ENCODE measurements at regions not wholly inside any gene's neighbourhood (a gene's known extent, or its start where the extent isn't known, plus 50 kb on each side); places are given as distances from the start of the nearest gene placed in this dataset.

DNA sequence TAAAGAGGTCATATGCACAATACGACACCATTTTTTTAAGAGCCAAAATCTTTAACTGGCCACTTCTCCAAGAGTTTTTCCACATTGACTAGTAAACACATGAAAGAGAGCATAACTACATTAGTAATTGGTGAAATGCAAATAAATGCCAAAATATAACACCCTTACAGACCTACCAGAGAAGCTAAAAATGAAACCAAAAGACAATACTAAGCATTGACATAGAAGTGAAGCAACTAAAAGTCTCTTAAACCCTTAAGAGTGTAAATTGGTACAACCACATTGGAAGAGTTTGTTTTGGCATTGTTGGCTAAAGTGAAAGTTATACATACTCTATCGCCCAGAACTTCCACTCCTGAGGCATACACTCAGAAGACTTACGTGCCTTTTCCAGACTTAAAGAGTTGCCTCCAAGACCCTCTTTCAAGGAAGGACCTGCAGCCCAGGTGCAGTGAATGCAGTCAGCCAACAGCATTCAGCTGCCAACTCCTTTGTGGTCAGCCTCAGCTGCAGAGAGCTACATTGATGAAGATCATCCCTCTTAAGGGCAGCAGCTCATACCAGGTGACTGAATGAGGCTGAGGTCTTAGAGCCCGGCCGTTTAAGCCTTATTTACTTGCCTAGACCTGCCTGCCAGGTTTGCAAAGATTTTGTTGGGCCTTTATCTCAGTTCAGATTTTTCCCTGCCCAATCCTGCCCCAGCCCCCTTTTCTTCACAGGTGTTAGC is 839.1 kb upstream of the ADGRL2 start:
- peak in 1 of 2 experiments; percentile 1 for DNase-seq
- no peaks in the 10 kb centered on the region for H3K27me3 ChIP-seq

DNA sequence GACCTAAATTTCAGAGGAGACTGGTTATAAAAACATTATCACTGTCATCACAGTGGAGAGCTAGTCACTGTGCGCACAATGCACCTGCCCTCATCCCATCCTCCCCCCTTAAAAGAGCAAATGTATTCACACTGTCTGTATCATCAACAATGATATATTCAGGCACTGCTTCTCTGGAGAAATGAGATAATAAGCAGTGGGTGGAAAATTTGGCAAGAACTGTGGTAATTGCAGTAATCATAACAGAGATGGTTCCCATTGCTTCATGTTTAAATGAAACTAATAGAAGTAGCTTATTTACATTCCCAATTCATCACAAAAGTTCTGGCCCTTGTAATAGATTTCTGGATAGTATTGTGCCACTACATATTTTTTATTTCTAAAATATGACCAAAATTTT is 867.4 kb upstream of the ADGRL2 start:
- no peaks in the 10 kb centered on the region for H3K27me3 ChIP-seq
- H3K36me3 ChIP-seq = no peaks in the 10 kb centered on the region
- no peak for DNase-seq
- peaks cover 15% of the 10 kb centered on the region for H3K9me3 ChIP-seq (replicated peaks)
- no peaks in the 10 kb centered on the region for H3K4me1 ChIP-seq
- H3K27ac ChIP-seq = no peak overlapping the region
- no peak overlapping the region for H3K4me3 ChIP-seq

More for the DNA sequence above, 839.1 kb upstream of the ADGRL2 start:
- no peak overlapping the region for H3K4me3 ChIP-seq
- H3K36me3 ChIP-seq = no peaks in the 10 kb centered on the region
- no peak overlapping the region for H3K27ac ChIP-seq
- H3K4me1 ChIP-seq = no peaks in the 10 kb centered on the region
- no peaks in the 10 kb centered on the region for H3K9me3 ChIP-seq (replicated peaks)

DNA sequence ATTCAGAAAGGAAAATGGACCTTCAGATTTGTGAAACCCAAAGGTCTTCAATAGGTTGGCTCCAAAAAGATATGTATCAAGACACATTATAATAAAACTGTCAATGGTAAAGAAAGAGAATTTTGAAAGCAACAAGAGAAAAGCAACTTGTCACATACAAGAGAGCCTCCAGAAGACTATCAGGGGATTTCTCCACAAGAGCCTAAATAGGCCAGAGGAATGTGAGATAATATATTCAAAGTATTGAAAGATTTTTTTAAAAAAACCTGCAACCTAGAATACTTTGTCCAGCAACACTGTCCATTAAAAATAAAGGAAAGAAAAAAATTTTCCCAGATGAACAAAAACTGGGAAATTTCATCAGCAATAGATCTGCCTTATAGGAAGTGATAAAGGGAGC is 869.6 kb upstream of the ADGRL2 start:
- Histone ChIP-seq H3K4me1 (no peaks in the 10 kb centered on the region), H3K9me3 (replicated peaks) (peaks cover 15% of the 10 kb centered on the region), H3K36me3 (no peaks in the 10 kb centered on the region), H3K27ac (no peak overlapping the region), H3K4me3 (no peak overlapping the region), H3K27me3 (no peaks in the 10 kb centered on the region)
- DNase-seq = no peak

DNA sequence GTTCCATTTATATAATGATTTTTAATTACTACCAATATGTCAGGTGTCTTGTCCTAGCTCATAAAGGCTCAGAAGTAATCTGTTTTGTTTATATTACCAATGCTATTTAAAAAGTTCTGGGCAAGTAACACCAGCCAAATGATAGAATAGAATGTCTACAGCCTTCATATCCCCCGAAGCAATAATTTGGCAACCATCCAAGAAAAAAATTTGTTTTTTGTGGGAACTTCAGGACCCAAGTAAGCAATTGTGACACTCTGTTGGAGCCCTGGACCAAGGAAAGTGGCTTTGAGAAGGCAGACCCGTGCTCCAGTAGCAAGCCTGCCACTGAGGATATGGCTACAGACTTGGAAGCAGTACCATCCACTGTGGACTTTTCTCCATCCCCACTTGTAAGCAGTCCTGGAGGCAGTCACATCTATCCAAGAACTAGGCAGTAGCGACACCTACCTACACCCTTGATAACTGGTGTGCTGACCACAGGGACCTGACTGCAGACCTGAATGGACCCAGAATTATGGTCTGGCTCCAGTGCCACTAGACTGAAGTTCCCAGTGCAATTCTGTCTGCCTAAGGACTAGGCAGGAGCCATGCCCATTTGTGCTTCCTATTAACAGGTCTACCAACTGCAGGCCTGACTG is 870.7 kb upstream of the ADGRL2 start:
- H3K36me3 ChIP-seq = no peaks in the 10 kb centered on the region
- H3K27me3 ChIP-seq = no peaks in the 10 kb centered on the region
- no peak for DNase-seq
- no peak overlapping the region for H3K27ac ChIP-seq
- H3K9me3 ChIP-seq (replicated peaks) = peaks cover 15% of the 10 kb centered on the region
- no peaks in the 10 kb centered on the region for H3K4me1 ChIP-seq
- no peak overlapping the region for H3K4me3 ChIP-seq

DNA sequence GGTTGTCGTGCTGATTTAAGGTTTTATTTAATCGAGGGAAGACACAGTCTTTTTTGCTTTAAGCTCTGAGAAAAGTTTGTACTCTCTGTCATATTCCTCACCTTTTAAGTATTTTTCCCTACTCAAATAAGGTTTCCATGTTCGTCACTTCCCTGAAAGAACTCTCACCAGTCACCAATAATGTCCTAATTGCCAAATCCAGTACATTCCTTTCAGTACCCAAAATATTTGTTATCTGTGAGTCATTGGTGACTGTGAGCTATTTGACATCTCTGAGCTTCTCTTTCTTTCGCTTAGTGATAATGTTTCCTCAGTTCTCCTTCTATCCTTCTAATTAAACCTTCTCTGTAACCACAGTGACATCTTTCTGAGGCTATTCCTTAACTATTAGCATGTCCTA is 874.2 kb upstream of the ADGRL2 start:
- Histone ChIP-seq H3K27me3 (no peaks in the 10 kb centered on the region), H3K36me3 (no peaks in the 10 kb centered on the region), H3K4me3 (no peak overlapping the region), H3K4me1 (peaks cover 9% of the 10 kb centered on the region), H3K9me3 (replicated peaks) (peaks cover 11% of the 10 kb centered on the region), H3K27ac (no peak overlapping the region)
- no peak for DNase-seq

DNA sequence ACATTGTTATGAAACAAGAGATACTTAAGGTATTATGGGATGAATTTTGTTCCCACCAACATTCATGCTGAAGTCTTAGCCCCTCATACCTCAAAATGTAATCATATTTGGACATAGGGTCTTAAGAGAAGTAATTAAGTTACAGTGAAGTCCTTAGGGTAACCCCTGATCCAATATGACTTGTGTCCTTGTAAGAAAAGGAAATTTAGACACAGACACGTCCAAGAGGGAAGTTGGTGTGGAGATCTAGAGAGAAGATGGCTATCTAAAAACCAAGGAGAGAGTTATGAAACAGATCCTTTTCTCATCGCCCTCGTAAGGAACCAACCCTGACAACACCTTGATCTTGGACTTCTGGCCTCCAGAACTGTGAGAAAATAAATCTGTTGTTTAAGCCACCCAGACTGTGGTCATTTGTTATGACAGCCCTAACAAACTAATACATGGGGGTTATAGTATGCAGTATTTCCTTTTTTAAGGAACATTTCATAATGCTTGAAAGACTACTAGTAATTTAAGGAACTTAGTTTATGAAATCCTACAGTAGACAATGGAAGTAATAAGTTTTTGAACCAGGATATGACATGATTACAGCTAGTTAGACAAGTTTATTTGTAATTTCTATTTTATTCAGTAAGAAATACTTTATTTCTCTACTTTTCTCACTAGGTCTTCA is 875.5 kb upstream of the ADGRL2 start:
- no peaks in the 10 kb centered on the region for H3K27me3 ChIP-seq
- DNase-seq = no peak

DNA sequence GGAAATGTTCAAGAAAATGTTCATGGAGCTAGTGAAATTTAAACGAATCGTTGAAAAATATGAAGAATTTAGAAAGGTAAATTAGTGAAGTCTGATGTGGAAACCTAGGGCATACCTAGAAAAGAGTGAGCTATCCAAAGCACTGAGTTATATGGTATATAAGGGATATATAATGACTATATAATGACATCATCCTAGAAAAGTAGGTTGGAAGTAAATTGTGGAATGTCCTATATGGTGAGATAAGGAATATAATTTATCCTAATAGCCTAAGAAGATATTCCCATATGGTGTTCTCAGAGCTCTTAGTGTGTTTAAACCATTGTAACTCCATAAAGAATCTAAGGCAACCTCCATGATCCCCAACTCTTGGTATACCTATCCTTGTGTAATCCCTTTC is 876.4 kb upstream of the ADGRL2 start:
- no peak for DNase-seq
- Histone ChIP-seq H3K9me3 (replicated peaks) (no peaks in the 10 kb centered on the region), H3K36me3 (no peaks in the 10 kb centered on the region), H3K27me3 (no peaks in the 10 kb centered on the region), H3K4me1 (peaks cover 9% of the 10 kb centered on the region), H3K27ac (no peak overlapping the region), H3K4me3 (no peak overlapping the region)

More for the DNA sequence above, 875.5 kb upstream of the ADGRL2 start:
- Histone ChIP-seq H3K4me1 (peaks cover 9% of the 10 kb centered on the region), H3K36me3 (no peaks in the 10 kb centered on the region), H3K27ac (no peak overlapping the region), H3K4me3 (no peak overlapping the region), H3K9me3 (replicated peaks) (no peaks in the 10 kb centered on the region)

DNA sequence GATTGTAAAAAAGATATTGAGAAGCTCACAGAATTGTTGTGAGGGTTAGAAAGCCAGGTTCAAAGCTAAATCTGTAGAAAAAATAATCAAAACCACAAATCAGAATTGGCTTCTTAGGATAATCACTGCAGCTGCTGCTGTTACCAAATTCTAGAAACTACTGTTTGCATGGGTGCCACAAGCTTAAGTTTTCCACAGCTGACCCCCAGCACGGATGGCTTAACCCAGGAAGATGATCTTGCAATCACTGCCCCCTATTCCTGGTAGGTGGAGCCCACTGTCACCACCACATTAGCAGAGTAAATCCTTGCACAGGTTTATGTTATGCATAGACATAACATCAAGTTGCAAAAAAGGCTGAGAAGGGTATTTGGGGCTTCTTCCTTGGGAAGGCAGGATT is 877.8 kb upstream of the ADGRL2 start:
- Histone ChIP-seq H3K9me3 (replicated peaks) (no peaks in the 10 kb centered on the region), H3K4me3 (no peak overlapping the region), H3K27me3 (no peaks in the 10 kb centered on the region), H3K36me3 (no peaks in the 10 kb centered on the region), H3K27ac (no peak overlapping the region), H3K4me1 (peaks cover 15% of the 10 kb centered on the region)
- peak; percentile 75 to 86 for DNase-seq

DNA sequence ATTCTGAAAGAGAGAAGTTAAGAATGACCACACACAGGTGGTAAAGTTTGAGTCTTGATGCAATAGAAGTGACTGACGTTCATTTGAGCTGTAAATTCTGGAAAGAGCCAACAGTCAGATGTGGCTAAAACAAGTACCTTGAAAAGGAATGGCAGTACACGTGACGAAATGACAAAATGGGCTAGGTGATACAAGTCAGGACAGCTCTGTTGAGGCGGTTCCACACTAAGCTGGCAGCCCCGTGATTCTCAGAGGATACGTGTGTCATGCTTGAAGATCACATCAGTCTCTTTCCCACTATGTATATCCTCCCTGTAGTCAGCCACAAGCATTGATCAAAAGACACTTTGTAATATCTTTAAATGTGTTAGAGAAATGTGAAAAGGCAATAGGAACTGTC is 881.3 kb upstream of the ADGRL2 start:
- no peak overlapping the region for H3K4me3 ChIP-seq
- no peak overlapping the region for H3K27ac ChIP-seq
- DNase-seq = no peak
- H3K36me3 ChIP-seq = no peaks in the 10 kb centered on the region
- peaks cover 24% of the 10 kb centered on the region for H3K4me1 ChIP-seq
- no peaks in the 10 kb centered on the region; the same call in 1 of the 2 replicates for H3K9me3 ChIP-seq (replicated peaks)
- no peaks in the 10 kb centered on the region for H3K27me3 ChIP-seq

DNA sequence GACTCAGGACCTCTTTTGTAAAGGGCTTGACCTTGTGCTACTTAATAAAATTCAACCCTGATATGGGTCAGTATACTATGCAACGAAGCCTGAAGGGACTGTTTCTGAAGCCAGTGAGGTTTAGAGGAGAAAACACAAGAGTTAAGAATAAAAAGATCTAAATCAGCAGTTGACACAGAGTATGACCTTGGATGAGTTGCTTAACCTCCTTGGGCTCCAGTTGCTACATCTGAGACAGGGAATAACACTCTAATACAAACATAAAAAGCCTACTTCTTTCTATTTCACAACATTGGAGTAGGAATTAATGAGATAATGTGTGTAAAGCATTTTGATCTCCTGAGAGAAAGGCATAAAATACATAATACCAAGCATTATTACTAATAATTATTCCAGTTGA is 882.4 kb upstream of the ADGRL2 start:
- Histone ChIP-seq H3K4me1 (peaks cover 24% of the 10 kb centered on the region), H3K36me3 (no peaks in the 10 kb centered on the region), H3K4me3 (no peak overlapping the region), H3K27ac (peak overlapping the region; percentile 27; the same call in 1 of the 2 replicates), H3K27me3 (no peaks in the 10 kb centered on the region), H3K9me3 (replicated peaks) (no peaks in the 10 kb centered on the region; the same call in 1 of the 2 replicates)
- DNase-seq = peak in 1 of 2 experiments; percentile 18

DNA sequence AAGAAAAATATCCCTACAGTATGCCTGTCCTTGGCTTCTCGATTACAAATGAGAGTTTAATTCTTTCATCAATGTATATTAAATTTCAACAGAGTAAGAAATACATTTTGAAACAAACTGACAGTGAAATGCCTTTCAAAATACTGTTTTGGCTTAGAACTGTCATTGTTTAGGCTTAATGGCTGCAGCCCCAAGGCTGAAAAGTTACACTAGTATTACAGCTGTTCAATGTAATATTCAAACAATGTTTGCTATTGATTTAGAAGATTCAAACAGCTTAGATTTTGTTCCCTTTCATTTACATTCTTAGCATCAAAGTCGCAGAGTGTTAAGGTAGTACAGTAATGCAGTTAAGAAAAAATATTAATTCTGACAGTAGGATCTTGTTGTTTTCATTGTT is 882.9 kb upstream of the ADGRL2 start:
- Histone ChIP-seq H3K27me3 (no peaks in the 10 kb centered on the region), H3K27ac (peak overlapping the region; percentile 27), H3K4me1 (peaks cover 20% of the 10 kb centered on the region), H3K4me3 (no peak overlapping the region), H3K9me3 (replicated peaks) (no peaks in the 10 kb centered on the region; the same call in 1 of the 2 replicates), H3K36me3 (no peaks in the 10 kb centered on the region)
- DNase-seq = peak; percentile 33 to 64

DNA sequence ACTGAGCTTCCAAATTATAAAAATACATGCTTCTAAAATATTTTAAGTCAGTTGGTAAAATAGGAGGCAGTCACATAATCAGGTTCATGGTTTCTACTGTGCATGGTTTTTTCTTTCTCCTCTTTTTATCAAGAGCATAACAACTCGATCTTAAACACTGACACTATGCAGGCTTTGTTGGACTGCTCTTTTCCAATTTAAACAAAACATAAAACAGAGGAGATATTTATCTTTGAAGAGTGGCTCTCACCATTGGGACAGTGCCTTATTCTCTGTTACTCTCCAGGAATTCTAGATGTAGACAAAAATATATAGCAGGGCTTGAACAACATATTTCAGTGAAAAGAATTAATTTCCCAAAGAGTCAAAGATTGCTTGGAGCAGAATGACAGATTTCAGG is 883.5 kb upstream of the ADGRL2 start:
- no peaks in the 10 kb centered on the region for H3K27me3 ChIP-seq
- H3K36me3 ChIP-seq = no peaks in the 10 kb centered on the region
- H3K4me1 ChIP-seq = peaks cover 16% of the 10 kb centered on the region
- no peak overlapping the region for H3K4me3 ChIP-seq
- peak overlapping the region; percentile 27 for H3K27ac ChIP-seq
- peak in 1 of 2 experiments; percentile 20 for DNase-seq
- H3K9me3 ChIP-seq (replicated peaks) = no peaks in the 10 kb centered on the region; the same call in 1 of the 2 replicates

DNA sequence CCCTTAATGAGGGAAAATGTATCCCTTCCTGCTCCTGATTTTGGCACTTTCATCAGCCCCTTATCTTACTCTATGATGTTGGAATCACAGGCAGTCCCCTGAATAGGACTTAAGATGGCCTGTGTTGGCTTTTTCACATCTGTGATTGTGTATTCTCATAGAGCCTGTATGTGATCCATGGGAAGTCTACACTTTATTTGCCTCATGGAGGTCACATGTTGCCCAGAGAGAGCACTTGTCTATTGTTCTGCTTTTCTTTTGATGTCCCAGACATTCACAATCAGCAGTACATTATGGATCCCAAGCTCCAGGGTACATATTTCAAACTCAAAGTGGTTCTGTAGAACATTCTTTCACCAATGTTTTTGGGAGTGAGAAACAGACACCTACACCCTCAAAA is 885.2 kb upstream of the ADGRL2 start:
- H3K27me3 ChIP-seq = no peaks in the 10 kb centered on the region
- peaks cover 16% of the 10 kb centered on the region for H3K4me1 ChIP-seq
- H3K9me3 ChIP-seq (replicated peaks) = no peaks in the 10 kb centered on the region; the same call in 1 of the 2 replicates
- H3K27ac ChIP-seq = no peak overlapping the region
- no peak overlapping the region for H3K4me3 ChIP-seq
- no peaks in the 10 kb centered on the region for H3K36me3 ChIP-seq
- no peak for DNase-seq

DNA sequence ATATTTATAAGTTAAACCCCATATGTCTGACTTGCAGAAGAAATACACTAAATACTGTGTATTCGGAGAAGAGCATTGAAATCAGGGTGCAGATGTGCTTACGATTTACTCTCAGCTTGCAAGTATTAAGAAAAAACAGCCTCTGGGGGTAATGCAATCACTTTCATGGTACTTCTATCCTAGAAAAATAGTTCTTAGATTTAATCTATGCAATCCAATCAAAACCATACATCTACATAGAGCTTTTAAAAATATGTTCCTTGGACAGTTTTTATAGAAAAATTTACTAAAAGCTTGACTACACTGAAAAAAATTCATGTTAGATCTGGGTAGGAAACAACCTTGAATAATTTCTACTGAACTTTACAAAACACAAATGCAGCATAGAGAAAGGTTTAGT is 890.3 kb upstream of the ADGRL2 start:
- Histone ChIP-seq H3K36me3 (no peaks in the 10 kb centered on the region), H3K4me1 (no peaks in the 10 kb centered on the region), H3K4me3 (no peak overlapping the region), H3K9me3 (replicated peaks) (no peaks in the 10 kb centered on the region), H3K27me3 (no peaks in the 10 kb centered on the region), H3K27ac (no peak overlapping the region)
- DNase-seq = no peak

DNA sequence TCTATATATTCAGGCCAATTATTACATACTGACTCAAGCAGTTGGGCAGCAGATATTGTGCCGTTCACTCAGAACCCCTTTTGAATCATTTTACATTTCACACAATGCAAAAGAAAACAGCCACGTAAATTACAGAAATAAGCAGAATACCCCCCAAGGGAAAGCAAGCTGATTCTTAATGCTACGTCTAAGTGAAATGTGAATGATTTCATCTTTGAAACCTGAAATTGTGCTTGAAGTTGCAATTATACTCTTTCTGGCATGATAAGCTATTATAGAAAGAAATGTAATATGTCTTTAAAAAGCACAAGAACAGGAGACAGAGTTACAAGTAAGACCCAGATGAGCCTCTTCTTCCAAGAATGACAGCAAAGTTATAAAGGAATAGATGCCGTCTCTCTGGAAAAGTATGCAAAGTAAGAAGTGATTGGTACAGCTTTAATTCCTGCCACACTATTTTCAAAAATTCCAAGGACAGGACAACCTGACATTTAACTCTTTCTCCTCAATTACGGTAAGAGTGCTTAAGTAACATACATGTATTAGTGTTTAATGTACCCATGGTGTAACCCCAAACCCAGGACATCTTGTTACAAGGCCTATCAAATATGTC is 891.5 kb upstream of the ADGRL2 start:
- Histone ChIP-seq H3K36me3 (no peaks in the 10 kb centered on the region), H3K4me3 (no peak overlapping the region), H3K4me1 (no peaks in the 10 kb centered on the region), H3K27ac (no peak overlapping the region), H3K9me3 (replicated peaks) (no peaks in the 10 kb centered on the region), H3K27me3 (no peaks in the 10 kb centered on the region)
- no peak for DNase-seq
